ENCODE measurements at regions not wholly inside any gene's neighbourhood (a gene's known extent, or its start where the extent isn't known, plus 50 kb on each side); places are given as distances from the start of the nearest gene placed in this dataset.

- TF ChIP-seq POLR2A (IDR thresholded peaks at IDR 0.05) (no peak), CTCF (IDR thresholded peaks at IDR 0.05) (no peak)
Measured at GRCh38 chr5:23411200-23411599, 96.2 kb upstream of the PRDM9 start.
